ENCODE measurements at regions not wholly inside any gene's neighbourhood (a gene's known extent, or its start where the extent isn't known, plus 50 kb on each side); places are given as distances from the start of the nearest gene placed in this dataset.

GRCh38 chr2:150681120-150681804 is 193.8 kb upstream of the RND3 start:
- Histone ChIP-seq H3K27me3 (replicated peaks; ENCODE audit: control insufficient read depth, insufficient read depth, low read length) (no peaks in the 10 kb centered on the region), H3K36me3 (ENCODE audit: control insufficient read depth, insufficient read depth, low read length) (no peaks in the 10 kb centered on the region), H3K4me3 (replicated peaks; ENCODE audit: low read depth, low read length) (no peak overlapping the region)
- no peak for DNase-seq (ENCODE audit: extremely low read depth, insufficient read length)
- TF ChIP-seq, protein P1, sequence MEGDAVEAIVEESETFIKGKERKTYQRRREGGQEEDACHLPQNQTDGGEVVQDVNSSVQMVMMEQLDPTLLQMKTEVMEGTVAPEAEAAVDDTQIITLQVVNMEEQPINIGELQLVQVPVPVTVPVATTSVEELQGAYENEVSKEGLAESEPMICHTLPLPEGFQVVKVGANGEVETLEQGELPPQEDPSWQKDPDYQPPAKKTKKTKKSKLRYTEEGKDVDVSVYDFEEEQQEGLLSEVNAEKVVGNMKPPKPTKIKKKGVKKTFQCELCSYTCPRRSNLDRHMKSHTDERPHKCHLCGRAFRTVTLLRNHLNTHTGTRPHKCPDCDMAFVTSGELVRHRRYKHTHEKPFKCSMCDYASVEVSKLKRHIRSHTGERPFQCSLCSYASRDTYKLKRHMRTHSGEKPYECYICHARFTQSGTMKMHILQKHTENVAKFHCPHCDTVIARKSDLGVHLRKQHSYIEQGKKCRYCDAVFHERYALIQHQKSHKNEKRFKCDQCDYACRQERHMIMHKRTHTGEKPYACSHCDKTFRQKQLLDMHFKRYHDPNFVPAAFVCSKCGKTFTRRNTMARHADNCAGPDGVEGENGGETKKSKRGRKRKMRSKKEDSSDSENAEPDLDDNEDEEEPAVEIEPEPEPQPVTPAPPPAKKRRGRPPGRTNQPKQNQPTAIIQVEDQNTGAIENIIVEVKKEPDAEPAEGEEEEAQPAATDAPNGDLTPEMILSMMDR (IDR thresholded peaks at IDR 0.05; ENCODE audit: insufficient read depth, low read length, poor library complexity, severe bottlenecking) = no peak

DNA sequence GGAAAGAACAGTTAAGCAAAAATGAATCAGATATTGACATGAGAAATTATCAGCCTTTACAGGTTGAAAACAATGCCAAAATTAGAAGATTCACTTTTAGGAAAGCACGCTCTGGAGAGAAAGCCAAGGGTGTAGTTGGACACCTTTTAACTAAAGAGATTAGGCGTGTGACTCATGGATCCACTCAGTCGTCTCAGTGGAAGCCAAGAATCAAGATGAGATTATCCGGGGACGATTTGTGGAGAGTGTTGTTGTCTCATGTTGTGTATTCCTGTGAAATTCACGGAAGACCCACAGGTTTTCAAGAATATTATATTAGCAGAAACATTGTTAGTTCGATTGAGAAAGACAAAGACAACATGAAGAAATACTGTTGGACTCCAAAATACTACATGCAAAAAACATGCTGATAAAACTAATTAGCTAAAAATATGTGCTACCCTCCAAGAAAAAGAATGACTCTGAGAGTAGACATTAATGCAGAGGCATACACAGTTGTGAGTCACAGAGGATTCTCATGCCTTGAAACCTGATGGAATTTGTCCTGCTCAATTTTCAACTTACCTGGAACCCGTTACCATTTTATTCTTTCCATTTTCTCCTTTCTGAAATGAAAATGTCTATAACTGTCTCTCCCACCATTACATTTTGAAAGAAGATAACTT is 192.1 kb upstream of the RND3 start:
- H3K4me3 ChIP-seq (replicated peaks; ENCODE audit: low read depth, low read length) = no peak overlapping the region
- H3K27me3 ChIP-seq (replicated peaks; ENCODE audit: control insufficient read depth, insufficient read depth, low read length) = no peaks in the 10 kb centered on the region
- TF ChIP-seq, protein P1 (IDR thresholded peaks at IDR 0.05; ENCODE audit: insufficient read depth, low read length, poor library complexity, severe bottlenecking) = no peak
- DNase-seq (ENCODE audit: extremely low read depth, insufficient read length) = no peak
- no peaks in the 10 kb centered on the region for H3K36me3 ChIP-seq (ENCODE audit: control insufficient read depth, insufficient read depth, low read length)

DNA sequence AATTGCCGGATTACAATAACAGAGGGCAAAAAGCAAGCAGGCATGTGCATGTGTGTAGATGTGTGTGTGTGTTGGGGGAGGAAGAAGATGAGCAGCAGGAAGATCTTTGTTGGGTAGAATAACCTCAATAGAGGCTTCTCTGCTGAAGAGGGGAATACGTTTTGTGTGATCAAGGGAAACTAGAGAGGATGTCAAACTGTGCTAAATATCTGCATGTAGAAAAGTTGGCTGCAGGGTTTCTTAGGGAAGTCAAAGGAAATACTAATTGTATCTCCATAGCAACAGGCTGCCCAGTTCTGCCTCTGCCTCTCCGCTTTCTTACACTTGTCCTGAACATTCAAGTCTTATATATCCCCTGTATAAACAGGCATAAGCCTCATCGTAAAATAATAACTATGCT is 190.1 kb upstream of the RND3 start:
- DNase-seq (ENCODE audit: extremely low read depth, insufficient read length) = no peak
- no peak overlapping the region for H3K4me3 ChIP-seq (replicated peaks; ENCODE audit: low read depth, low read length)
- H3K27me3 ChIP-seq (replicated peaks; ENCODE audit: control insufficient read depth, insufficient read depth, low read length) = no peaks in the 10 kb centered on the region
- H3K36me3 ChIP-seq (ENCODE audit: control insufficient read depth, insufficient read depth, low read length) = no peaks in the 10 kb centered on the region
- TF ChIP-seq, protein P1 (IDR thresholded peaks at IDR 0.05; ENCODE audit: insufficient read depth, low read length, poor library complexity, severe bottlenecking) = no peak

DNA sequence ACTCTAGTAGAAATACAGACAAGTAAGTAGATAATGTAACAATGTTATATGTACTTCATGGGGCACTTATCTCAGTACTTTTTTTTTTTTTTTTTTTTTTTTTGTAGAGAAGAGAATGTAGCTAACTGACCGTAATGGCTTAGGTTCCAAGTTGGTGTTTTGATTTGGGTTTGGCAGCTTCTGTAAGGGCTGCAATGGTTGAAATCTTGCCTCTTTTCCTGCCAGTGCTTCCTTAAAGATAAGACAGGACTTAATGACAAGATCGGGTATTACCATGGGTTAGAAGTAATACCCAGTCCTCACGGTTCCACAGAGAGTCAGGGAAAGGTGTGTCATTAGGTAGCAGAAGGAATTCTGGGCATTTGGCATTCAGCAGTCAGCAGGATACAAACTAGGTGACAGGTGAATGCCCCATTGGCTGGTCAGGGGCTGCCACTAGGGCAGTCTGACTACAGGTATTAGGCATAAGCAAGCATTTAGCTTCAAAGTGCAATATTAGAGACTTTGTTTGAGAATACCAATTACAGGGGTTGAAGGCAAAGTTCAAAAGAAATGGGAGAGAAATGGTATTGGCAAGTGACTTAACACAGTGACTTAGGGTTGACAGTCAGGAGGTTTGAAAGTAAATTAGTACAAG is 189.4 kb upstream of the RND3 start:
- no peaks in the 10 kb centered on the region for H3K36me3 ChIP-seq (ENCODE audit: control insufficient read depth, insufficient read depth, low read length)
- TF ChIP-seq, protein P1 (IDR thresholded peaks at IDR 0.05; ENCODE audit: insufficient read depth, low read length, poor library complexity, severe bottlenecking) = no peak
- H3K27me3 ChIP-seq (replicated peaks; ENCODE audit: control insufficient read depth, insufficient read depth, low read length) = no peaks in the 10 kb centered on the region
- no peak for DNase-seq (ENCODE audit: extremely low read depth, insufficient read length)
- H3K4me3 ChIP-seq (replicated peaks; ENCODE audit: low read depth, low read length) = no peak overlapping the region

DNA sequence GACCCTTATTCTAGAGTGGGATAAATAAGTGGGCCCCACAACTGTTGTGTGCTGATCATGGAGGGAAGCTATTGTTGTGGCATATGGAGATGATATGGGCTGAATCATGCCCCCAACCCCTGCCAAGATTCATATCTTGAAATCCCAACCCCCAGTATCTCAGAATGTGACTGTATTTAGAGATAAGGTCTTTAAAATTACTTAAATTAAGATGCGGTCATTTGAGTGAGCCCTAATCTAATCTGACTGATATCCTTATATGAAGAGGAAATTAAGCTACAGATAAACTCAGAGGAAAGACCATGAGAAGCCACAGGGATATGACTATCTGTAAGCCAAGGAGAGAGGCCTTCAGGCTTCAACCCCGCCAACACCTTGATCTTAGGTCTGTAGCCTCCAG is 188.3 kb upstream of the RND3 start:
- TF ChIP-seq, protein P1 (IDR thresholded peaks at IDR 0.05; ENCODE audit: insufficient read depth, low read length, poor library complexity, severe bottlenecking) = no peak
- DNase-seq (ENCODE audit: extremely low read depth, insufficient read length) = no peak
- no peaks in the 10 kb centered on the region for H3K27me3 ChIP-seq (replicated peaks; ENCODE audit: control insufficient read depth, insufficient read depth, low read length)
- no peak overlapping the region for H3K4me3 ChIP-seq (replicated peaks; ENCODE audit: low read depth, low read length)
- H3K36me3 ChIP-seq (ENCODE audit: control insufficient read depth, insufficient read depth, low read length) = no peaks in the 10 kb centered on the region

All from GM06990 (cell line).